ENCODE measurements at regions not wholly inside any gene's neighbourhood (a gene's known extent, or its start where the extent isn't known, plus 50 kb on each side); places are given as distances from the start of the nearest gene placed in this dataset.

DNA sequence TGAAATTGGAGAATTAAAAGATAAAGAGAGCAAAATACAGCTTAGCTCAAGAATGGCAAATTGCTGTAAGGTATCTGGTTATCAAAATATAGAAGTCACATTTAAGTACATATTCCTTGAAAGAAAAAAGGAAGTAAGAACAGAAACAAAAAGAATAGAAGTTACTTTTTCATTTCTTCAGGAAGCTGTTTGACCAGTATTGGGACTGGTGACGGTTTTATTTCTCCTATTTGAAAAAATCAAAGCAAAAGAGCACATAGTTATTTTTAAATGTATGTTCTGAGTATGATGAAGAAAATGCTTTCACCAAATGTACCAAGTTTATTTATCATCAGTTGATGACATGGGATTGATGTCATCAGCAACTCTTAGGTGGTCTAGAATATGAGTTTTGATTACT lies 83.1 kb upstream of the OXGR1 start:
- Histone ChIP-seq H3K27me3 (no peaks in the 10 kb centered on the region), H3K9me3 (peaks cover 0 to 12% (median 0%) of the 10 kb centered on the region in 3 donors), H3K4me1 (no peaks in the 10 kb centered on the region), H3K4me3 (peak overlapping the region in 1 of 4 donors; percentile 28), H3K36me3 (no peaks in the 10 kb centered on the region), H3K27ac (peak overlapping the region in 1 of 4 donors; percentile 45)
- WGBS, 2 donors = 42 to 48% methylated on average over 1 of the region's 1 CpG
- no peak for DNase-seq
- intact Hi-C loops (cut with DNase I) = no loop called here
- TF ChIP-seq POLR2A (IDR thresholded peaks at IDR 0.05) = no peak
- TF ChIP-seq, protein P1, sequence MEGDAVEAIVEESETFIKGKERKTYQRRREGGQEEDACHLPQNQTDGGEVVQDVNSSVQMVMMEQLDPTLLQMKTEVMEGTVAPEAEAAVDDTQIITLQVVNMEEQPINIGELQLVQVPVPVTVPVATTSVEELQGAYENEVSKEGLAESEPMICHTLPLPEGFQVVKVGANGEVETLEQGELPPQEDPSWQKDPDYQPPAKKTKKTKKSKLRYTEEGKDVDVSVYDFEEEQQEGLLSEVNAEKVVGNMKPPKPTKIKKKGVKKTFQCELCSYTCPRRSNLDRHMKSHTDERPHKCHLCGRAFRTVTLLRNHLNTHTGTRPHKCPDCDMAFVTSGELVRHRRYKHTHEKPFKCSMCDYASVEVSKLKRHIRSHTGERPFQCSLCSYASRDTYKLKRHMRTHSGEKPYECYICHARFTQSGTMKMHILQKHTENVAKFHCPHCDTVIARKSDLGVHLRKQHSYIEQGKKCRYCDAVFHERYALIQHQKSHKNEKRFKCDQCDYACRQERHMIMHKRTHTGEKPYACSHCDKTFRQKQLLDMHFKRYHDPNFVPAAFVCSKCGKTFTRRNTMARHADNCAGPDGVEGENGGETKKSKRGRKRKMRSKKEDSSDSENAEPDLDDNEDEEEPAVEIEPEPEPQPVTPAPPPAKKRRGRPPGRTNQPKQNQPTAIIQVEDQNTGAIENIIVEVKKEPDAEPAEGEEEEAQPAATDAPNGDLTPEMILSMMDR (IDR thresholded peaks at IDR 0.05) = no peak

DNA sequence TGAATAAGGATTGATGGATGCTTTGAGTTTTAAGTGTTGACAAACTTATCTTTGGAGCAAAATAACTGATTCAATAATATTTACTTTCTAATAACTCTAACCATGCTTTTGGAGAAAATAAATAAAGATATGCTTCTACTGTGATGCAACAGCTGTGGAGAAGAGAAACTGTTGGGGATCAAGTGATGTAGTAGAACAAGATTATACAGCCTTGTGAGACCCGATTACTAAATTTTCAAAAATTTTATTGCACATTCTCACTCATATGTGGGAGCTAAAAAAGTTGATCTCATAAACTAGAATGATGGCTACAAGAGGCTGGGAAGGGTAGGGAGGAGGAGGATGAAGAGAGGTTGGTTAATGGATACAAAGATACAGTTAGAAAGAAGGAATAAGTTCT lies 85.5 kb upstream of the OXGR1 start:
- no peak overlapping the region for H3K4me3 ChIP-seq
- intact Hi-C loops (cut with DNase I) = no loop called here
- H3K36me3 ChIP-seq = no peaks in the 10 kb centered on the region
- no peaks in the 10 kb centered on the region for H3K27me3 ChIP-seq
- no peak for TF ChIP-seq POLR2A (IDR thresholded peaks at IDR 0.05)
- TF ChIP-seq, protein P1 (IDR thresholded peaks at IDR 0.05) = no peak
- no peak for DNase-seq
- no peaks in the 10 kb centered on the region for H3K4me1 ChIP-seq
- no peak overlapping the region for H3K27ac ChIP-seq
- H3K9me3 ChIP-seq = peaks cover 0 to 7% (median 0%) of the 10 kb centered on the region in 3 donors
- WGBS, 2 donors = 66 to 82% methylated on average over 1 of the region's 1 CpG

DNA sequence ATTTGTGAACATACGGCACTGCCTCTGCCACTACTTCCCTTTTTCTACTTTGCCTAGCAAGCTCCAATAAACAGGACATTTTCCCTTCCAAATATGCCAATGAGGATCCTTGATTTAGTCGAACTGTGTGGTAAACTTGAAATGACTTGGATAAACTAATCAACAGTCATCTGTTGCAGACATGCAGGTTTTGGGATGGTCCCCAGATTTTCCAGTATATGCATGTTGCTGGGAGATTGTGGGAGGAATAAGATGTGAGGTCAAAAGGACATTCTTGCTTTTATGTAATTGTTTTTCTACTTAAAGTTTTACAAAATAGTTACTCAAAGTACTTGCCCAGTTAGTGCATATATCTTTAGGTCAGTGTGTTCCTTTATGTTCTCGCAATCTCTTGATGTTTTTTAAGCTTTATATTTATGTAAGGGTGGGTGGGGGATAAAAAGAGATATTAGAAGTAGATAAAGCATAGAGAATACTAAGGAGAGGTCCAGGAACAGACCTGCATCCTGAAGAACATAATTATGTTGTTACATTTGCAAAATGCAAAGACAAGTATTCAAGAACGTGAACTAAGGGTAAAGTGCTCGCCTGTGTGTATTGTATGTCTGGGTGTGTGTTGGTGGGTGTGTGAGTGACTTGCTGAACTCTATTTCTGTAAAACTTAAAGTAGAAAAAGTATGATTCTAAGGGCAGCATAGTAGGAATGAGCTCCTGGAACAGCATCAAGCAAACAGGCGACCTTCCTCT lies 88.4 kb upstream of the OXGR1 start:
- no peak overlapping the region for H3K4me3 ChIP-seq

DNA sequence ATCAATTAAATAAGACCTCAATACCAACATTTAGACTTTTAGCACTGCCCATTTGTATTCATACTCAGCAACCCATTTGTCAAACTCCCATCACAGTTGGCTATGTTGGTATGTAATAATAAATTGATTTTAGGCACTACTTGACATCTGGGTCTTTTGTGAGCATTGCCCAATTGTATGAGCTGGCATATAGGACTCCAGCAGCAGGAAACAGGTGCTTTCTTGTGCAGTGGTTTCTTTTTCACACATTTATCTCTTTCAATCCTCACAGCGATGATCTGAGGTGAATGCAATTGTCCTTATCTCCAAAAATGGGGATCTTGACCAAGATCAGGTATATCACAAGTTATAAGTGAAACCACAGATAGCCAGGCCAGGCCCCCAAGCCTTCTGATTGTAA lies 96.9 kb upstream of the OXGR1 start:
- Histone ChIP-seq H3K27me3 (no peaks in the 10 kb centered on the region), H3K27ac (no peak overlapping the region), H3K36me3 (no peaks in the 10 kb centered on the region), H3K4me3 (no peak overlapping the region), H3K4me1 (no peaks in the 10 kb centered on the region), H3K9me3 (peaks cover 0 to 3% (median 0%) of the 10 kb centered on the region in 3 donors)
- 63 to 89% methylated on average over 1 of the region's 1 CpG for WGBS, 2 donors
- intact Hi-C loops (cut with DNase I) = no loop called here
- TF ChIP-seq, protein P1 (IDR thresholded peaks at IDR 0.05) = no peak
- TF ChIP-seq POLR2A (IDR thresholded peaks at IDR 0.05) = no peak
- no peak for DNase-seq

More for the DNA sequence above, 88.4 kb upstream of the OXGR1 start:
- H3K27ac ChIP-seq = no peak overlapping the region
- H3K4me1 ChIP-seq = no peaks in the 10 kb centered on the region
- no peaks in the 10 kb centered on the region for H3K36me3 ChIP-seq
- intact Hi-C loops (cut with DNase I) = no loop called here
- 71 to 75% methylated on average over 6 of the region's 6 CpGs for WGBS, 2 donors
- TF ChIP-seq POLR2A (IDR thresholded peaks at IDR 0.05) = no peak
- TF ChIP-seq, protein P1 (IDR thresholded peaks at IDR 0.05) = no peak
- H3K9me3 ChIP-seq = peaks cover 0 to 3% (median 0%) of the 10 kb centered on the region in 3 donors
- H3K27me3 ChIP-seq = no peaks in the 10 kb centered on the region
- no peak for DNase-seq

DNA sequence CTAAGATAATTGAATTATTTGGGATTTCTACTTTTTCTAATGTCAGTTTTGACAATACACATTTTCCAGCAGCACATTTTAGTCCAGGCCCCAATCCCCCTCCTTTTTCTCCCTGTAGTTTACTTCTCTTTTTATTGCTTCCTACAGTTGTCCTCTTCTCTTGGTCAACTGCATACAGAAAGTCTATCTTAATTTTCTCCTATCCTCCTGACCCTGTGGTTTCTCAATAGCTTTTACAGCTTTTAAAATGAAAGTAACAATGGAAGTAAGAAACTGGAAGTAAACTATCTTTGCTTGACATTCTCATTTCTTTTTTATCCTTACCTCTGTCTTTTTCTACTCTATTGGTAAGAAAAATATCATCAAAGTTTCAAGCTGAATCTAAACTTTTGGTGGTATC lies 106.5 kb upstream of the OXGR1 start:
- intact Hi-C loops (cut with DNase I) = no loop called here
- DNase-seq = no peak
- no peak for TF ChIP-seq POLR2A (IDR thresholded peaks at IDR 0.05)
- TF ChIP-seq, protein P1 (IDR thresholded peaks at IDR 0.05) = no peak
- no peaks in the 10 kb centered on the region for H3K9me3 ChIP-seq
- no peaks in the 10 kb centered on the region for H3K36me3 ChIP-seq
- no peak overlapping the region for H3K4me3 ChIP-seq
- H3K4me1 ChIP-seq = no peaks in the 10 kb centered on the region
- H3K27me3 ChIP-seq = no peaks in the 10 kb centered on the region
- H3K27ac ChIP-seq = no peak overlapping the region
